ENCODE measurements at regions not wholly inside any gene's neighbourhood (a gene's known extent, or its start where the extent isn't known, plus 50 kb on each side); places are given as distances from the start of the nearest gene placed in this dataset.

DNA sequence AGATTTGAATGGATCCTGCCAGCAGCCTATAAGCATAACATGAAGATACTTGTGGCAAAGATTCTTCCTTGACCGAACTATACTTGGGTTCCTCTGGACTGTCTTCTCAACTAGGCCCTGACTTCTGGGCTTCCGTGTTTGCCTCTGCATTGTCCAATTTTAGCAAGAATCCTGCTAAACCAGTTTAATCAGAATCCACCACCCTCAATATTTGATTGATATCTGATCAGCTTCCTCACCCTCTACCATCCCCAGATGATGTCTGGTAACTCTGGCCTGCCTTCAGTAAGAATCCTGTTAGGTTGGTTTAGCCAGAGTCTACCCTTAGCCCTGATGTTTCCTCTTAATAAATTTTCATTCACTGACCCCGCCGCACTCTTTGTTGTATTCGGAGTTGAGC is 54.4 kb upstream of the GALNT10 start:
- ChIA-PET CTCF (no interaction called here), POLR2A (no interaction called here)
- in situ Hi-C loops (cut with HindIII; ENCODE audit: low pct_unique_long_range_greater_than_20kb, low sequenced_read_pairs) (no loop called here), intact Hi-C loops (cut with micrococcal nuclease; ENCODE audit: unreplicated experiment) (no loop called here)
- Histone ChIP-seq H3K27ac (ENCODE audit: low read length) (no peak overlapping the region), H3K4me1 (ENCODE audit: control insufficient read depth, insufficient read depth, low read length) (no peaks in the 10 kb centered on the region), H3K36me3 (ENCODE audit: control insufficient read depth, insufficient read depth, low read length) (no peaks in the 10 kb centered on the region), H3K9me3 (ENCODE audit: control insufficient read depth, insufficient read depth, low read depth, low read length) (no peaks in the 10 kb centered on the region), H3K4me3 (ENCODE audit: low read depth in 2 of 2, low read length in 2 of 2) (no peak overlapping the region), H3K27me3 (ENCODE audit: control insufficient read depth, insufficient read depth, low read length) (peaks cover 9% of the 10 kb centered on the region)
- BruUV-seq (replicated peaks): no TSS peak
- no peak for DNase-seq (ENCODE audit: low read depth, low spot score)
- no peak for ATAC-seq
- TF ChIP-seq SIN3A (IDR thresholded peaks at IDR 0.05; ENCODE audit: borderline replicate concordance, insufficient read depth, low read depth, low read length): no peak
- TF ChIP-seq, protein P1, sequence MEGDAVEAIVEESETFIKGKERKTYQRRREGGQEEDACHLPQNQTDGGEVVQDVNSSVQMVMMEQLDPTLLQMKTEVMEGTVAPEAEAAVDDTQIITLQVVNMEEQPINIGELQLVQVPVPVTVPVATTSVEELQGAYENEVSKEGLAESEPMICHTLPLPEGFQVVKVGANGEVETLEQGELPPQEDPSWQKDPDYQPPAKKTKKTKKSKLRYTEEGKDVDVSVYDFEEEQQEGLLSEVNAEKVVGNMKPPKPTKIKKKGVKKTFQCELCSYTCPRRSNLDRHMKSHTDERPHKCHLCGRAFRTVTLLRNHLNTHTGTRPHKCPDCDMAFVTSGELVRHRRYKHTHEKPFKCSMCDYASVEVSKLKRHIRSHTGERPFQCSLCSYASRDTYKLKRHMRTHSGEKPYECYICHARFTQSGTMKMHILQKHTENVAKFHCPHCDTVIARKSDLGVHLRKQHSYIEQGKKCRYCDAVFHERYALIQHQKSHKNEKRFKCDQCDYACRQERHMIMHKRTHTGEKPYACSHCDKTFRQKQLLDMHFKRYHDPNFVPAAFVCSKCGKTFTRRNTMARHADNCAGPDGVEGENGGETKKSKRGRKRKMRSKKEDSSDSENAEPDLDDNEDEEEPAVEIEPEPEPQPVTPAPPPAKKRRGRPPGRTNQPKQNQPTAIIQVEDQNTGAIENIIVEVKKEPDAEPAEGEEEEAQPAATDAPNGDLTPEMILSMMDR (IDR thresholded peaks at IDR 0.05): no peak
- TF ChIP-seq, protein P2, sequence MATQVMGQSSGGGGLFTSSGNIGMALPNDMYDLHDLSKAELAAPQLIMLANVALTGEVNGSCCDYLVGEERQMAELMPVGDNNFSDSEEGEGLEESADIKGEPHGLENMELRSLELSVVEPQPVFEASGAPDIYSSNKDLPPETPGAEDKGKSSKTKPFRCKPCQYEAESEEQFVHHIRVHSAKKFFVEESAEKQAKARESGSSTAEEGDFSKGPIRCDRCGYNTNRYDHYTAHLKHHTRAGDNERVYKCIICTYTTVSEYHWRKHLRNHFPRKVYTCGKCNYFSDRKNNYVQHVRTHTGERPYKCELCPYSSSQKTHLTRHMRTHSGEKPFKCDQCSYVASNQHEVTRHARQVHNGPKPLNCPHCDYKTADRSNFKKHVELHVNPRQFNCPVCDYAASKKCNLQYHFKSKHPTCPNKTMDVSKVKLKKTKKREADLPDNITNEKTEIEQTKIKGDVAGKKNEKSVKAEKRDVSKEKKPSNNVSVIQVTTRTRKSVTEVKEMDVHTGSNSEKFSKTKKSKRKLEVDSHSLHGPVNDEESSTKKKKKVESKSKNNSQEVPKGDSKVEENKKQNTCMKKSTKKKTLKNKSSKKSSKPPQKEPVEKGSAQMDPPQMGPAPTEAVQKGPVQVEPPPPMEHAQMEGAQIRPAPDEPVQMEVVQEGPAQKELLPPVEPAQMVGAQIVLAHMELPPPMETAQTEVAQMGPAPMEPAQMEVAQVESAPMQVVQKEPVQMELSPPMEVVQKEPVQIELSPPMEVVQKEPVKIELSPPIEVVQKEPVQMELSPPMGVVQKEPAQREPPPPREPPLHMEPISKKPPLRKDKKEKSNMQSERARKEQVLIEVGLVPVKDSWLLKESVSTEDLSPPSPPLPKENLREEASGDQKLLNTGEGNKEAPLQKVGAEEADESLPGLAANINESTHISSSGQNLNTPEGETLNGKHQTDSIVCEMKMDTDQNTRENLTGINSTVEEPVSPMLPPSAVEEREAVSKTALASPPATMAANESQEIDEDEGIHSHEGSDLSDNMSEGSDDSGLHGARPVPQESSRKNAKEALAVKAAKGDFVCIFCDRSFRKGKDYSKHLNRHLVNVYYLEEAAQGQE (IDR thresholded peaks at IDR 0.05; ENCODE audit: insufficient read depth in 1 of 2, low read depth in 2 of 2, low read length in 1 of 2): no peak
- TF ChIP-seq POLR2AphosphoS5 (IDR thresholded peaks at IDR 0.05; ENCODE audit: low read depth, low read length): no peak
- no peak for TF ChIP-seq TCF7L2 (IDR thresholded peaks at IDR 0.05; ENCODE audit: low read depth, low read length)

DNA sequence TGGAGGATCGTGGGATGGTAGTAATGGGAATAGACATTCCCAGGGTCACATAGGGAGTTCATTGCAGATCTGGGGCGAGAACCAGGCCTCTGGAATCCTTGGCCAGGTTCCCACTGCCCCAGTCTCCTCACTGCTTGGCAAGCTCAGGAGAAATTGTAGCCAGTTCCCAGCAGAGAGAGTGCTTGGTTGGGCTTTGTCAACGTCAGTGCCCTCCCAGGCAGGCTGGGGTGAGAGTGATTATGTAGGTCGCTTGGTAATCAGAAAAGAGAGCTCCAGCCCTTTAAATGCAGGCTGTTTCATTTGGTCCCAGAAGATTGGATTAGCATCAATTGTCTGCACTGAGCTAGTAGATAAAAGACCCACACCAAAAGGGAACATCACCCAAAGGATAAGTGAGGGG is 51.8 kb upstream of the GALNT10 start:
- POLR2A ChIA-PET: no interaction called here
- intact Hi-C loops (cut with micrococcal nuclease; ENCODE audit: unreplicated experiment): no loop called here
- in situ Hi-C loops (cut with HindIII; ENCODE audit: low pct_unique_long_range_greater_than_20kb, low sequenced_read_pairs): no loop called here
- no peak for DNase-seq (ENCODE audit: low read depth, low spot score)
- Histone ChIP-seq H3K9me3 (ENCODE audit: control insufficient read depth, insufficient read depth, low read depth, low read length) (no peaks in the 10 kb centered on the region), H3K27me3 (ENCODE audit: control insufficient read depth, insufficient read depth, low read length) (no peaks in the 10 kb centered on the region; the same call in 1 of the 2 replicates), H3K4me3 (ENCODE audit: low read depth in 2 of 2, low read length in 2 of 2) (no peak overlapping the region), H3K36me3 (ENCODE audit: control insufficient read depth, insufficient read depth, low read length) (no peaks in the 10 kb centered on the region), H3K4me1 (ENCODE audit: control insufficient read depth, insufficient read depth, low read length) (no peaks in the 10 kb centered on the region), H3K27ac (ENCODE audit: low read length) (no peak overlapping the region)
- TF ChIP-seq, protein P1 (IDR thresholded peaks at IDR 0.05): no peak
- no peak for TF ChIP-seq TCF7L2 (IDR thresholded peaks at IDR 0.05; ENCODE audit: low read depth, low read length)
- no peak for TF ChIP-seq POLR2AphosphoS5 (IDR thresholded peaks at IDR 0.05; ENCODE audit: low read depth, low read length)
- TF ChIP-seq SIN3A (IDR thresholded peaks at IDR 0.05; ENCODE audit: borderline replicate concordance, insufficient read depth, low read depth, low read length): no peak
- TF ChIP-seq, protein P2 (IDR thresholded peaks at IDR 0.05; ENCODE audit: insufficient read depth in 1 of 2, low read depth in 2 of 2, low read length in 1 of 2): no peak
- no peak for ATAC-seq
- BruUV-seq (replicated peaks): no TSS peak
- CTCF ChIA-PET: interaction anchor here (0.7 kb wide), 2 partner anchors 285 to 493 kb away, joined by 4 to 7 read pairs; no protein-coding TSS in a partner anchor
